K562 (cell line): ENCODE measurements at regions not wholly inside any gene's neighbourhood (a gene's known extent, or its start where the extent isn't known, plus 50 kb on each side); places are given as distances from the start of the nearest gene placed in this dataset.

Source experiments
- CREM ChIP-seq: IDR thresholded peaks from 2 replicates; pipeline ENCODE4 v1.6.1; 2014; ENCODE audit warnings: antibody characterized with exemption, low read depth
- CTCF ChIP-seq, 3 experiments: IDR thresholded peaks in 2 of 3; conservative IDR thresholded peaks in 1 of 3; 2 replicates each; pipeline ENCODE4 v1.5.1; 2011 to 2012; ENCODE audit warnings: low read length in 3 of 3, mild to moderate bottlenecking in 3 of 3, control low read depth in 2 of 3, improper control_type of control experiment in 1 of 3, inconsistent platforms in 1 of 3, low read depth in 1 of 3, mixed read lengths in 1 of 3, moderate library complexity in 1 of 3; ENCODE audit not compliant: insufficient read depth in 2 of 3
- JUND ChIP-seq, 2 experiments: IDR thresholded peaks; 2 replicates in 1 of 2; 3 replicates in 1 of 2; pipeline ENCODE4 v1.6.1; 2011; ENCODE audit warnings: borderline replicate concordance in 2 of 2, low read depth in 2 of 2, low read length in 2 of 2, improper control_type of control experiment in 1 of 2, missing biosample characterization in 1 of 2, missing genetic modification characterization in 1 of 2, missing genetic modification reagents in 1 of 2
- KAT7 ChIP-seq: sonication (generic); formaldehyde crosslinking; IDR thresholded peaks from 2 replicates; pipeline ENCODE4 v1.8.0; 2022; ENCODE audit warnings: missing genetic modification reagents, mild to moderate bottlenecking, borderline replicate concordance

DNA sequence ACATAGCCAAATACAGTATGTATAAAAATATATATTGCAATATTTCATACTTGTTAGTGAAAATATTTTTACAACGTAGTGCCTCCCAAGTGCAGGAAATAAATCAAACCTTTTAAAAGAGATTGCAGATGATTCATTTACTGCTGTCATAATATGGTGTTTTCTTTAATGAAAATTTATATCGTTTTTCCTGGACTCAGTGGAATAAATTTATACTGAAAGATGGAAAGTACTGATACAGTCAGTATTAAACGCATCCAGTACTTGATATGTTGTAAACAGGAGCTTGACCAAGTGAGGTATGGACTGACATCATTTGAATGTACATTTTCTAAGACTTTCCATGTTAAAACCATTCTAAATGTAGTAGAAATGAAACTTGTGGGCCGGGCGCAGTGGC lies 143.4 kb upstream of the ZNF608 start:
- TF ChIP-seq KAT7 (CRISPR knock-in tag) (no peak), CTCF (IDR thresholded peaks at IDR 0.05 in 2 of 3, conservative IDR thresholded peaks at IDR 0.05 in 1 of 3; ENCODE audit: insufficient read depth in 2 of 3, low read depth in 1 of 3, low read length in 3 of 3) (no peak), JUND (IDR thresholded peaks at IDR 0.05; ENCODE audit: borderline replicate concordance, low read depth, low read length) (no peak), JUND (tag; IDR thresholded peaks at IDR 0.05; ENCODE audit: borderline replicate concordance, low read depth, low read length) (no peak), CREM (no peak)
